HG03060 (cell line): ENCODE measurements at regions not wholly inside any gene's neighbourhood (a gene's known extent, or its start where the extent isn't known, plus 50 kb on each side); places are given as distances from the start of the nearest gene placed in this dataset.
"Not testable (repeated sequence)": the region's sequence is repeated elsewhere in the genome, so short reads cannot be mapped to it uniquely, and the experiment has no call there.

ENCODE experiments used
- ATAC-seq: cut with Tn5 transposase; IDR thresholded peaks from one replicate; pipeline ENCODE4 v1.9.1; 2021; ENCODE audit warnings: low read depth, moderate number of reproducible peaks; ENCODE audit not compliant: unreplicated experiment

DNA sequence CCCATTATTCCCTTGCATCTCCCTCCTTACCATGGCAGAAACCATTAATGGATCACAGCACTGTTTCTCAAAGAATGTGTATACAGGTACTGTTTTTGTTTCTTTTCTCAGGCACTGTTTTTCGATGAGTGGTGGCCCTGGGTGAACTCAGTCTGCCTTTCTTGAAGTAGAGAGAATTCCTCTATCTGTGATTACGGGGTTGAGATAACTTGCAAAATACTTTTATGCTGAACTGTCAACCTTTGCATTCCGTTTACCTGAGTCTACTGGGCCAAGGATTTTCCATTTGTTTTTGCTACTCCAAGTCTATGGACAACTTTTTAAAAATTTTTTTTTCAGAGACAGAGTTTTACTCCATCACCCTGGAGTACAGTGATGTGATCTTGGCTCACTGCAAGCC is 82.7 kb upstream of the CLINT1 start:
- no peak for ATAC-seq

DNA sequence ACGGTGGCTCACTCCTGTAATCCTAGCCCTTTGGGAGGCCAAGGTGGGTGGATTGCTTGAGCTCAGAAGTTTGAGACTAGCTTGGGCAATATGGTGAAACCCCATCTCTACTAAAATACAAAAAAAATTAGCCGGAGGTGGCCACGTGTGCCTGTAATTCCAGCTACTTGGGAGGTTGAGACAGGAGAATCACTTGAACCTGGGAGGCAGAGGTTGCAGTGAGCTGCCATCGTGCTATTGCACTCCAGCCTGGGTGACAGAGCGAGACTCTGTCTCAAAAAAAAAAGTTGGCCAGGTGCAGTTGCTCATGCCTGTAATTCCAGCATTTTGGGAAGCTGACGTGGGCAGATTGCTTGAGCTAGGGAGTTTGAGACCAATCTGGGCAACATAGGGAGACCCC is 79.2 kb upstream of the CLINT1 start:
- ATAC-seq, result not testable (repeated sequence)

DNA sequence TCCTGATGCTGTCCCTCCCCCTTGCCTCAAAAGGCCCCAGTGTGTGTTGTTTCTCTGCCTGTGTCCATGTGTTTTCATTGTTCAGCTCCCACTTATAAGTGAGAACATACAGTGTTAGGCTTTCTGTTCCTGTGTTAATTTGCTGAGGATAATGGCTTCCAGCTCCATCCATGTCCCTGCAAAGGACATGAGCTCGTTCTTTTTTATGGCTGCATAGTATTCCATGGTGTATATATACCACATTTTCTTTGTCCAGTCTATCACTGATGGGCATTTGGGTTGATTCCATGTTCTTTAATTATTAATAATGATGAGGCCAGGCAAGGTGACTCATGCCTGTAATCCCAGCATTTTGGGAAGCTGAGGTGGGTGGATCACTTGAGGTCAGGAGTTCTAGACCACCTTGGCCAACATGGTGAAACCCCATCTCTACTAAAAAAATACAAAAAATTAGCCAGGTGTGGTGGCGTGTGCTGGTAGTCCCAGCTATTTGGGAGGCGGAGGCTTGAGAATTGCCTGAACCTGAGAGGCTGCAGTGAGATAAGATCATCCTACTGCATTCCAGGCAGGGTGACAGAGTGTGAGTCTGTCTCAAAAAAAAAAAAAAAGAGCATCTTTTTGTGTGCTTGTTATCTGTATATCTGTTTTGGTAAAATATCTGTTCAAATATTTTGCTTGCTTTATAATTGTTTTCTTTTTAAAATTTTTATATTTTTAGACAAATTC is 78.0 kb upstream of the CLINT1 start:
- not testable (repeated sequence) for ATAC-seq

DNA sequence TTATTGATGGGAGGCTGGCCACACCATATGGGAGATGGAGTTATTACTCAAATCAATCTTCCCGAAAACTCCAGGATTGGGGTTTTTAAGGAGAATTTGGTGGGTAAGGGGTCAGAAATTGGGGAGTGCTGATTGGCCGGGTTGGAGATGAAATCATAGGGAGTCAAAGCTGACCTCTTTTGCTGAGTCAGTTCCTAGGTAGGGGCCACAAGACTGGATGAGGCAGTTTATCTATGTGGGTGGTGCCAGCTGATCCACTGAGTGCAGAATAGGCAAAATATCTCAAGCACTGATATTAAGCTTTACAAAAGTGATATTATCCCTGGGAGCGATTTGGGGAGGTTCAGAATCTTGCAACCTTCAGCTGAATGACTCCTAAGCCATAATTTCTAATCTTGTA is 75.7 kb upstream of the CLINT1 start:
- no peak for ATAC-seq

DNA sequence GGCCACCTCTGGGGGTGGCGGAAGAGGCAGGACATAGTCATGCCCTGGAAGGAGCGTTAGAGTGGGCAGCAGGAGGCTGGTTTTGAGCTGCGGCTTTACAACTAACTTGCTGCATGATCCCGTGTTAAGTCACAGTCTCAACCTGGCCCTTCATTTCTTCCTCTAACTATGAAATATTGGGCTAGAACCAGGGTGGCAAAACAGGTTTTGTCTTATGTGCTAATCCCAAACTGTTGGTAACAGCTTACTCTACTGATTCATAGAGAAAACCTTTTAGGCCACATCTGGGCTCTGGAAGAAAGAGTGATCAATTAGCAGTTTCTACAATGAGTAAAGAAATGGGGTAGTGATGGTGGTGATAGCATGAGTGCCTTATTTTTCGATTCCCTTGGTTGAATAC is 74.1 kb upstream of the CLINT1 start:
- no peak for ATAC-seq

DNA sequence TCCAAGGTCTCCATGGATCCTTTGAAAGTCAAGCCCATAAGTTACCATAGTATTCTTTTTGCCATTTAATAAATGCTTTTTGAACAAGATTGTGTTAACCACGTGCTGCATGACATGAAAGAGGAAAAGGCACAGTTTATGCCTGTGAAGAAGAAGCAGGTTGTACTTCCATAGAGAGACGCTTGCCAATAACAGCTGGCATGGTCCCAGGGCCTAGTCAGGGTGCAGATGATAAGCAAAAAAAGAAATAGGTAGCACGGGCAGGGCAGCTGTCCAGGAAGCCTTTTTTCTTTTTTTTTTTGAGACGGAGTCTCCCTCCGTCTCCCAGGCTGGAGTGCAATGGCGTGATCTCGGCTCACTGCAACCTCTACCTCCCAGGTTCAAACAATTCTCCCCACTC is 71.8 kb upstream of the CLINT1 start:
- no peak for ATAC-seq

DNA sequence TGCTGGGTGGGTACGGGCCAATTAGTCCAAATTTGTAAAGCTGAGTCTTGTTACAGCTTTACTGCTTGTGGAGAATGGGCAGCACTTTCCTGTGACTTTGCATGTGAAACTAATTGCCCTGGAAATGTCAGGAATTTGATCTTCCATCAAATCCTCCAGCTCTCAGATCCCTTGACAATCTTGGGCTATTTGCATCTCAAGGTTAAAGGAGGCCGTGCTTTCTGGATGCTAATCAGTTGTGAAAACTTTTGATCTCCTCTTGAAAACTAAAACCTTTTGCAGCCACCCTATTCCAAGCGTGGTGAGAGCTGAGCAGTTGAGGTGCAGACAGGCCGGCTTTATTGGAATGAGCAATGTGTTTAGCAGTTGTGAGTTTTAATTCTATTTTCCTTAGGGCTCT is 68.0 kb upstream of the CLINT1 start:
- no peak for ATAC-seq

DNA sequence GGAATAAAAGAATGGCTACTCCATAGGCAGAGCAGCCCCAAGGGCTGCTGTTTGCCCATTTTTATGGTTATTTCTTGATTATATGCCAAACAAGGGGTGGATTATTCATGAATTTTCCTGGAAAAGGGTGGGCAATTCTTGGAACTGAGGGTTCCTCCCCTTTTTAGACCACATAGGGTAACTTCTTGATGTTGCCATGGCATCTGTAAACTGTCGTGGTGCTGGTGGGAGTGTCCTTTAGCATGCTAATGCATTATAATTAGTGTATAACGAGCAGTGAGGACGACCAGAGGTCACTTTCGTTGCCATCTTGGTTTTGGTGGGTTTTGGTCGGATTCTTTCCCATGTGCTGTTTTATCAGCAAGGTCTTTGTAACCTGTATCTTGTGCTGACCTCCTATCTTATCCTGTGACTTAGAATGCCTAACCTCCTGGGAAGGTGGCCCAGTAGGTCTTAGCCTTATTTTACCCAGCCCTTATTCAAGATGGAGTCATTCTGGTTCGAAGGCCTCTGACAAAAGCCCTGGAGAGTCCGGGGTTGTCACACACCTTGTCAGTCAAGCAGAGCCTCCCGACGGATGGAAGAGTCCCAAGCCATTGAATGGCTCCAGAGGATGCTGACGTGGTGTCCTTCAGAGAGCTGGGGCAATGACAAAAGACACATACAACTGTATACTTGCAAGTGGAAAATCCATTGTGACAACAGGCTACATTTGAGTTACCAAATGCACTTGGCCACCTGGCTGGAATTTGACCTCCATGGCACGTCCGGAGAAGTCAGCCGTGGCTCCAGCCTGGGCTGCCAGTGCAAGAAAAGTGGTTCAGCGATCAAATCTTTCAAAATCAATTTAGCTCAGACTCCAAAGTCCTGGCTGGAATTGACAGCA is 67.1 kb upstream of the CLINT1 start:
- ATAC-seq, result no peak

DNA sequence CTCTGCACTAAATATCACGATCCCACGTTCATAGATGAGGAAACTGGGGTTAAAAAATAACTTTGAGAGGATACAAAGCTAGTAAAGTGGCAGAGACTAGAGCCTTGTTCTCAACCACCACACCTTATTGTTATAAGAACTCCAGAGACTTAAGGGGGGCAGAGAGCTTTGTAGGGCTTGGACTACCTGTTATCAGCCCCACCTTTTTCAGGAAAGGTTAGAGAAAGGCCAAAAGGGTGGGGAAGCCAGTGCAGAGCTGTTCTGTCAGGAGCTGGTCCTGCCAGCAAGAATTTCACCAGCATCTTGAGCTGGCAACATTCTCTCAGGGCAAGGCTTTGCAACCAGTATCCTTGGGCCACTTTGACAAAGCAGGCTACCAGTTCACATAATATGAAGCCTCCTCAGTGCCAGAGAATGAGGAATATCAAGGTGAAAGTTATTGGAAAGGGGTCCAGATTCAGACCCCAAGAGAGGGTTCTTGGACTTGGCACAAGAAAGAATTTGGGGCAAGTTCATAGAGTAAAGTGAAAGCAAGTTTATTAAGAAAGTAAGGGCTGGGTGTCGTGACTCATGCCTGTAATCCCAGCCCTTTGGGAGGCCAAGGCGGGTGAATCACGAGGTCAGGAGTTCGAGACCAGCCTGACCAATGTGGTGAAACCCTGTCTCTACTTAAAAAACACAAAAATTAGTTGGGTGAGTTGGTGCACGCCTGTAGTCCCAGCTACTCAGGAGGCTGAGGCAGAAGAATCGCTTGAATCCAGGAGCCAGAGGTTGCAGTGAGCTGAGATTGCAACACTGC is 66.2 kb upstream of the CLINT1 start:
- ATAC-seq, result no peak

DNA sequence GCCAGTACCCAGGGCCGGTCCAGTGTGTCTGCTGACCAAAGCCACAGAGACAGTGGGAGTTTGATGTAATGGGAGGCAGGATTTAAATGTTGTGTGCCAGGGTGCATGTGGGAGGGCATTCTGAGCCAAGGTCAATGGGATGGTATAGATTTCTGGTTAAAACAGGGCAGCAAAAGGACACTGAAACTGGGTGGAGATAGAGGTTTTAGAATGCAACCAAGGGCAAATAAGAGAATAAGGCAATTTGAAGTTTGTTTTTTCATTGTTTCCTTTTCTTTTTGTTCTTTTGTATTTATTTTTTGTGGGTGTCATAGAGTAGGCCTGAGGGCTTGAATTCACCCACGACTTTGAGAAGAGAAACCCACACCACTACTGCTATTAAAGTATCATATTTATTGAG is 65.5 kb upstream of the CLINT1 start:
- no peak for ATAC-seq

DNA sequence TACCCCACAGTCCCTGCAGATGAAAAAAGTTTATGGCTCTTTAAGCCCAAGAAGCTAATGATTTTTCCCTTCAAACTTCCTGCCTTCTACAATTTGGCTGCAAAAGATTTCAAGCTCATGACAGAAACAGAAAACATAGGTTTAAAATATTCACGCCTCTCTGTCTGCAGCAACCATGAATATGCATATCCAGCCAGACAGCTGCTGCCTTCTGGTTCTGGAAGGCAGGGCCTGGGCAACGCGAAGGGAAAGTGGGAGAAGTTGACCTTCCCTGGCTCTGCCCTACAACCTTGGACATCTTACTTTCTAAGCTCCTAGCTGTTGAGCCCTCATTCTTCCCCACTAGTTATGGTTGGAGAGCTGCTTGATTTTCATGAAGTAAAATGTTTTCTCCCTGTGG is 64.8 kb upstream of the CLINT1 start:
- no peak for ATAC-seq

DNA sequence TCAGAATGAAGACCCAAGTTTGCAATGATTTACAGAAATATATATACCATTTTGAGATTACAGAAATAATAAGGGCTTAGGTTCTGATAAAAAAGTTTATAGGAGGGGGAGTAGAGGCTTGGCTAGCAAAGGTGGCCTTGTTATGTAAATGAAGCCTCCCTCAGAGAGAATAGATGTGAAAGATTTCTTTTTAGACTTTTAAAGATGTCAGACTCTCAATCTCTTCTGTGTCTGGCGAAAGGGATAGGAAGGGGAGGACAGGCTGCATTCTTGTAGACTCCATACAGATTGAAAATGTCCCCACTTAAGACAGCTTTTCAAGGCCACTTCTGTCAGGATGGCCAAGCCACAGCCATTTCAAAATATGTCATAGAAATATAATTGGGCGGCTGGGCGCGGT is 63.1 kb upstream of the CLINT1 start:
- no peak for ATAC-seq

DNA sequence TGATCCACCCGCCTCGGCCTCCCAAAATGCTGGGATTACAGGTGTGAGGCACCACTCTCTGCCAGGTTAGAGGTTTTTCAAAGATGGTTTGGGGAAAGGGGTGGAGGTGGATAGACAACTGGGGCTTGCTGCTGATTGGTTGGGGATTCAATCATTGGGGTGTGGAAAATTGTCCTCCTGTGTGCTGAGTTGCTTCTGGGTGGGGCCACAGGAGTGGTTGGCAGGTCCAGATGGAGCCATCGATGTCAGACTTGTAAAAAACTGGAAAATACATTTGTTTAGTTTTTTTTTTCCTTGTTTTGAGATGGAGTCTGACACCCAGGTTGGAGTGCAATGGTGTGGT is 61.9 kb upstream of the CLINT1 start:
- ATAC-seq, result no peak

DNA sequence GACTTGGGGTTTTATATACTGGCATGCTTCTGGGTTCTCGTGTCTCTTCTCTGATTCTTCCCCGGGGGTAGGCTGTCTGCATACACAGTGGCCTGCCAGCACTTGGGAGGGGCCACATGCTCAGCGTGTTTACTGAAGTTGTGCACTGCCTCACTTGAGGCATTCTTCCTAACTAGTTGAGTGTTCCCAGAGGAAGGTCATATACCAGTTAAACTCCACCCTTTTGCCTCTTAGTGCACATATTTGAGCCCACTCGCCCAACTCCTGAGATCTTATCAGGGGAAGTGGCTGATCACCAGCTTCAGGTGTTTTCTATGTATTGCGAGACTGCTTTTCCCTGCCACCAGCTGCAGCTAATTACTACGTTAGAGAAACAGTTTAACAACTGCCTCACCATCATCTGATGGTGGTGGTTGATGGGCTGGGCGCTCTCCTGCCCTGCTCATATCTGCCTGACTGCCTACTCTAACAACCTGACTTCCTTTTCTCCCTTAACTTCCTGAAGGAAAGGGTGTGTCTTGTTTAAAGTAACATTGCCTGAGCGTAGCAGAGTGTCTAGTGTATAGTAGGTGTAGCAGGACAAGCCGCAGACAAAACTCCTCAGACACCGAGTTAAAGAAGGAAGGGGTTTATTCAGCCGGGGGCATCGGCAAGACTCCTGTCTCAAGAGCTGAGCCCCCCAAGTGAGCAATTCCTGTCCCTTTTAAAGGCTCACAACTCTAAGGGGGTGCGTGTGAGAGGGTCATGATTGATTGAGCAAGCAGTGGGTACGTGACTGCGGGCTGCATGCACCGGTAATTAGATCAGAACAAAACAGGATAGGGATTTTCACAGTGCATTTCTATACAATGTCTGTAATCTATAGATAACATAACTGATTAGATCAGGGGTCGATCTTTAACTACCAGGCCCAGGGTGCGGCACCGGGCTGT is 60.1 kb upstream of the CLINT1 start:
- ATAC-seq, result no peak

DNA sequence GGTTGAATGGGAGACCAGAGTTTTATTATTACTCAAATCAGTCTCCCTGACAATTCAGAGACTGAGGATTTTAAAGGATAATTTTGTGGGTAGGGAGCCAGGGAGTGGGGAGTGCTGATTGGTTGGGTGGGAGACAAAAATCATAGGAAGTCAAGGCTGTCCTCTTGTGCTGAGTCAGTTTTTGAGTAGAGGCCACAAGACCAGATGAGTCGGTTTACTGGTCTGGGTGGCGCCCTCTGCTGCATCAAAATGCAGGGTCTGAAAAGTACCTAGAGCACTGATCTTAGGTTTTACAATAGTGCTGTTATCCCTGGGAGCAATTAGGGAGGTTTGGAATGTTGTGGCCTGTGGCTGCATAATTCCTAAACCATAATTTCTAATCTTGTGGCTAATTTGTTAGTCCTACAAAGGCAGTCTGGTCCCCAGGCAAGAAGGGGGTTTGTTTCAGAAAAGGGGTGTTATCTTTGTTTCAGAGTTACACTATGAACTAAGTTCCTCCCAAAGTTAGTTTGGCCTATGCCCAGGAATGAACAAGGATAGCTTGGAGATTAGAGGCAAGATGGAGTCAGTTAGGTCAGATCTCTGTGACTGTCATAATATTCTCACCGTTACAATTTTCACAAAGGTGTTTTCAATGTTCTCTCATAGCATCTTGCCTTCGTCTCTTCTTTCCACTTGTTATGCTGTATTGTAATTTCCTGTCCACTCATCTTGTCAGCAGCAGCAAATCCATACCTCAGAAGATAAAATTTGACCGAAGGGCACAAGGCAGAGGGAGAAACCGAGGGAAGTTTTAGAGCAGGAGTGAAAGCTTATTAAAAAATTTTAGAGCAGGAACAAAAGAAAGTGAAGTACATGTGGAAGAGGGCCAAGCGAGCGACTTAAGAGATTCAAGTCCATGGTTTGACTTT is 59.2 kb upstream of the CLINT1 start:
- no peak for ATAC-seq

DNA sequence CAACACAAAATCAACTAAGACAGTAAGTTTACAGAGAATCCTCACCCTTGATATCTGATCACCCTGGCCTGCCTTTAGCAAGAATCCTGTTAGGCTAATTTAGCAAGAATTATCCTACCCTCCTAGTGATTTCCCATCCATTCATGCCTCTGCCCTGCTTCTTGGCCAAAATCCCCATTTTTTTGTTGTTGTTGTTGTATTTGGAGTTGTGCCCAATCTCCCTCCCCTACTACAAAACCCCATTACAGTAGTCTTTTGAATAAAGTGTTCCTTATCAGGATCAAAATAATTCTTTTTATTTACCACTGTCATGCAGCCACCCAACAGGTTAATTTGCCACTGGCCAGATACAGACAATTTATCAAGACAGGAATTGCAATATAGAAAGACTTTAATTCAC is 58.5 kb upstream of the CLINT1 start:
- no peak for ATAC-seq

DNA sequence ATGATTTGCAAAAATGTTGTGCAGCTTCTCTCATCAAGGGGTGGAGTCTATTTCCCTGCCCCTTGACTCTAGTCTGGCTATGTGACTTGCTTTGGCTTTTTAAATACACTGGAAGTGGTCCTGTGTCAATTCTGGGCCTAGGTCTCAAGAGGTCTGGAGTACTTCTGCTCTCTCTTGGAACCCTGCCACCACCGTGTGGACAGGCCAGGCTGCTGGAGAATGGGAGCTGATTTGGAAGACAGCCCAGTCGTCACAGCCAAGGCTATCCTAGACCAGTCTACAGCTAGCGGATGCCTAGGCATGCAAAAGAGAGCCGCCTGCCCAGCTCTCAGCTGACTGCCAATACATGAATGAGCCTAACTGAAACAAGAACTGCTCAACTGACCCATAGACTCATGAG is 56.7 kb upstream of the CLINT1 start:
- no peak for ATAC-seq

DNA sequence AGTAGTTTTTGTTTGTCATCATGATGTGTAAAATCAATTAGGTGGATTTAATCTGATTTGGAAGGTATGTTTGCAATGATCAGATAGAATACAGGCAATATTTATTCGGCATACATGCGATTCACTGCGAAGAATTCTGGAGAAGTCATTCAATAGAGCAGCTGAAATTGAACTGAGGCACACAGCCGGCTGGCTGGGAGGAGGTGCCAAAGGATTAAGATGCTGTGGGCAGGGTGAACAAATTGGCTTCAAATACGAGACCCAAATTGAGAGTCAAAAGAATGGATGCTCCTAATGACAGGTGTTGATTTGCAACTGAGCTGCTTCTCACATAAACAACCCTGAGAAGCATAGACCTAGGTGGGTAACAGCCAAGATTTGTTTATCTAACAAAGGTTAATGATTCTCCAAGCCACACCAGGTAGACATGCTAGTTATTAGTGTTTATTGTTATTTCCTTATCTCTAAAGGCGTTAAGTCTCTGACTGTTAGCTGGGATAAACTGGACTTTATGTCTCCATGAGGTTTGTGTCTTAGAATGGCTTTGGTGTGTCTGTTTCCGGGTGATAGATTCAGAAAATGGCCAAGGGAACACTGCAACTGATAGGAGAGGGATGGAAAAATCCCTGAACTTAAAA is 55.3 kb upstream of the CLINT1 start:
- ATAC-seq, result no peak

DNA sequence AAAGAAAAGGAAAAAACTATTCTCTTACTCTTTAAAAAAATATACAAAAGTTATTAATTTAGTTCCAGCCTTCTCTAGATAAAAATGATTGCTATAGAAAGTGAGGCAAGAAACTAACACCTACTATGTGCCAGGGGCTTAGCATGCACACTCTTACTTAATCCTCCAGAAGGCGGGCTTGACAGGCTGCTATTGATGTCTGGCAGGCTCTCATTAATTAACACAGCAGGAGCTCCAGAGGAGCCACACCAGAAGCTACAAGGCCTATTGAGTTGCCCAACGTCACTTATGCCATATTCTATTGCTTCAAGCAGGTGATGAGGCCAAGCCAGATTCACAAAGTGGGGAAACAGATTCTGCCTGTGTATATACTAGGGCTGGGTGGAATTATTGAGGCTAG is 54.6 kb upstream of the CLINT1 start:
- no peak for ATAC-seq
